ENCODE measurements at regions not wholly inside any gene's neighbourhood (a gene's known extent, or its start where the extent isn't known, plus 50 kb on each side); places are given as distances from the start of the nearest gene placed in this dataset.
A peak's percentile ranks its signal among the peaks of the same experiment; 100 is the strongest.

DNA sequence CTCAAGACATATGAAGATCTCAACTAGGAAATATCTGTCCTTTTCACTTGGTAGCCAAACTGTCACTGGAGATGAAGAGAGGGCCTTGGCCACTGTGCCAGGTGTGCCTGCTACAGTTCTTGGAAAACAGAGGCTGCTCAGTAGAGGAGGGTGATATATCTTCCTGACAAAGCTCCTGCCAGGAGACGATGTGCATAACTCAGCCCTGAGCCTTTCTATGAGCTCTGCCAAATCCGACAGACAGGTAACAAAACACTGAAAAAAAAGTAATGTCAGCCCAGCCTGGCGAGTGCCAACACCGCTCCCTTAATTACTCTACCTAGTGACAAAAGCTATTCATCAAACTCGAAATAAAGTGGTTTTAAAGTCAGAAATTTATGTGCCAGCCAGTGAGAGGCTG lies 123.2 kb downstream of the MFSD1 start:
- ATAC-seq, result no peak
- no peak for TF ChIP-seq CSDC2 (CRISPR knock-in tag; IDR thresholded peaks at IDR 0.05)
- no peak for TF ChIP-seq SNAI2 (CRISPR knock-in tag; IDR thresholded peaks at IDR 0.05)
- no peak for TF ChIP-seq TSHZ2 (CRISPR knock-in tag; IDR thresholded peaks at IDR 0.05)
- TF ChIP-seq BACH2 (CRISPR knock-in tag; IDR thresholded peaks at IDR 0.05; ENCODE audit: borderline replicate concordance), result no peak

GRCh38 chr3:158925828-158926494 lies 124.1 kb downstream of the MFSD1 start:
- no peak for TF ChIP-seq GLIS3 (CRISPR knock-in tag; IDR thresholded peaks at IDR 0.05)
- TF ChIP-seq BACH2 (CRISPR knock-in tag; IDR thresholded peaks at IDR 0.05; ENCODE audit: borderline replicate concordance), result no peak
- no peak for TF ChIP-seq TOX (CRISPR knock-in tag; IDR thresholded peaks at IDR 0.05; ENCODE audit: borderline replicate concordance)
- TF ChIP-seq ESRRG (CRISPR knock-in tag; IDR thresholded peaks at IDR 0.05), result no peak
- TF ChIP-seq, protein P1, sequence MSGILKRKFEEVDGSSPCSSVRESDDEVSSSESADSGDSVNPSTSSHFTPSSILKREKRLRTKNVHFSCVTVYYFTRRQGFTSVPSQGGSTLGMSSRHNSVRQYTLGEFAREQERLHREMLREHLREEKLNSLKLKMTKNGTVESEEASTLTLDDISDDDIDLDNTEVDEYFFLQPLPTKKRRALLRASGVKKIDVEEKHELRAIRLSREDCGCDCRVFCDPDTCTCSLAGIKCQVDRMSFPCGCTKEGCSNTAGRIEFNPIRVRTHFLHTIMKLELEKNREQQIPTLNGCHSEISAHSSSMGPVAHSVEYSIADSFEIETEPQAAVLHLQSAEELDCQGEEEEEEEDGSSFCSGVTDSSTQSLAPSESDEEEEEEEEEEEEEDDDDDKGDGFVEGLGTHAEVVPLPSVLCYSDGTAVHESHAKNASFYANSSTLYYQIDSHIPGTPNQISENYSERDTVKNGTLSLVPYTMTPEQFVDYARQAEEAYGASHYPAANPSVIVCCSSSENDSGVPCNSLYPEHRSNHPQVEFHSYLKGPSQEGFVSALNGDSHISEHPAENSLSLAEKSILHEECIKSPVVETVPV (CRISPR knock-in tag; IDR thresholded peaks at IDR 0.05), result no peak
- no peak for TF ChIP-seq PPARA (CRISPR knock-in tag; IDR thresholded peaks at IDR 0.05; ENCODE audit: borderline replicate concordance)
- no peak for TF ChIP-seq ZNF565 (CRISPR knock-in tag; conservative IDR thresholded peaks at IDR 0.05; ENCODE audit: low read depth)
- no peak for TF ChIP-seq CSDC2 (CRISPR knock-in tag; IDR thresholded peaks at IDR 0.05)
- no peak for TF ChIP-seq ISL1 (CRISPR knock-in tag; IDR thresholded peaks at IDR 0.05)
- TF ChIP-seq RARB (CRISPR knock-in tag; IDR thresholded peaks at IDR 0.05), result no peak
- TF ChIP-seq ZFP3 (CRISPR knock-in tag; IDR thresholded peaks at IDR 0.05), result no peak
- TF ChIP-seq ZNF8 (CRISPR knock-in tag; IDR thresholded peaks at IDR 0.05), result no peak
- TF ChIP-seq, protein P2, sequence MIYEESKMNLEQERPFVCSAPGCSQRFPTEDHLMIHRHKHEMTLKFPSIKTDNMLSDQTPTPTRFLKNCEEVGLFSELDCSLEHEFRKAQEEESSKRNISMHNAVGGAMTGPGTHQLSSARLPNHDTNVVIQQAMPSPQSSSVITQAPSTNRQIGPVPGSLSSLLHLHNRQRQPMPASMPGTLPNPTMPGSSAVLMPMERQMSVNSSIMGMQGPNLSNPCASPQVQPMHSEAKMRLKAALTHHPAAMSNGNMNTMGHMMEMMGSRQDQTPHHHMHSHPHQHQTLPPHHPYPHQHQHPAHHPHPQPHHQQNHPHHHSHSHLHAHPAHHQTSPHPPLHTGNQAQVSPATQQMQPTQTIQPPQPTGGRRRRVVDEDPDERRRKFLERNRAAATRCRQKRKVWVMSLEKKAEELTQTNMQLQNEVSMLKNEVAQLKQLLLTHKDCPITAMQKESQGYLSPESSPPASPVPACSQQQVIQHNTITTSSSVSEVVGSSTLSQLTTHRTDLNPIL (CRISPR knock-in tag; IDR thresholded peaks at IDR 0.05; ENCODE audit: low read depth), result no peak
- no peak for TF ChIP-seq ZFP30 (CRISPR knock-in tag; IDR thresholded peaks at IDR 0.05)
- TF ChIP-seq ARNTL (CRISPR knock-in tag; IDR thresholded peaks at IDR 0.05; ENCODE audit: borderline replicate concordance, low read depth), result no peak
- ATAC-seq, result no peak

DNA sequence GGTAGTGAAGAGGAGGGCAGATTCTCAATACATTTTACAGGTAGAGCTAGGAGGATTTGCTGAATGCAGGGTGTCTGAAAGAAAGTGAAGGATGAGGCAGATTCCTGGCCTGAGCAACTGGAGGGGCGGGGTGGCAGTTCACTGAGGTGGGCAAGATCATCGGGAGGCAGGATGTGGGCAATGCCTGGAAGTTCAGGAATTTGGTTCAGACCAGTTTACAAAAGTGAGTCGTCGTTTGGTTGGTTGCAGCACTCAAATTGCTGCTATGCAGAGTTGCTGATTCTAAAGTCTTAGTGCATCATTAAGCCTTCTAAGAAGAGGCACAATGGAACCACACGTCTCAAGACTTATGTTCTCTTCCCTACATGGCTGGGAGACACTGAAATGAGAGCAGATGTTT lies 134.0 kb downstream of the MFSD1 start:
- TF ChIP-seq, protein P3, sequence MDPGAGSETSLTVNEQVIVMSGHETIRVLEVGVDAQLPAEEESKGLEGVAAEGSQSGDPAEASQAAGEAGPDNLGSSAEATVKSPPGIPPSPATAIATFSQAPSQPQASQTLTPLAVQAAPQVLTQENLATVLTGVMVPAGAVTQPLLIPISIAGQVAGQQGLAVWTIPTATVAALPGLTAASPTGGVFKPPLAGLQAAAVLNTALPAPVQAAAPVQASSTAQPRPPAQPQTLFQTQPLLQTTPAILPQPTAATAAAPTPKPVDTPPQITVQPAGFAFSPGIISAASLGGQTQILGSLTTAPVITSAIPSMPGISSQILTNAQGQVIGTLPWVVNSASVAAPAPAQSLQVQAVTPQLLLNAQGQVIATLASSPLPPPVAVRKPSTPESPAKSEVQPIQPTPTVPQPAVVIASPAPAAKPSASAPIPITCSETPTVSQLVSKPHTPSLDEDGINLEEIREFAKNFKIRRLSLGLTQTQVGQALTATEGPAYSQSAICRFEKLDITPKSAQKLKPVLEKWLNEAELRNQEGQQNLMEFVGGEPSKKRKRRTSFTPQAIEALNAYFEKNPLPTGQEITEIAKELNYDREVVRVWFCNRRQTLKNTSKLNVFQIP (CRISPR knock-in tag; IDR thresholded peaks at IDR 0.05; ENCODE audit: borderline replicate concordance, low read depth), result no peak
- TF ChIP-seq, protein P4, sequence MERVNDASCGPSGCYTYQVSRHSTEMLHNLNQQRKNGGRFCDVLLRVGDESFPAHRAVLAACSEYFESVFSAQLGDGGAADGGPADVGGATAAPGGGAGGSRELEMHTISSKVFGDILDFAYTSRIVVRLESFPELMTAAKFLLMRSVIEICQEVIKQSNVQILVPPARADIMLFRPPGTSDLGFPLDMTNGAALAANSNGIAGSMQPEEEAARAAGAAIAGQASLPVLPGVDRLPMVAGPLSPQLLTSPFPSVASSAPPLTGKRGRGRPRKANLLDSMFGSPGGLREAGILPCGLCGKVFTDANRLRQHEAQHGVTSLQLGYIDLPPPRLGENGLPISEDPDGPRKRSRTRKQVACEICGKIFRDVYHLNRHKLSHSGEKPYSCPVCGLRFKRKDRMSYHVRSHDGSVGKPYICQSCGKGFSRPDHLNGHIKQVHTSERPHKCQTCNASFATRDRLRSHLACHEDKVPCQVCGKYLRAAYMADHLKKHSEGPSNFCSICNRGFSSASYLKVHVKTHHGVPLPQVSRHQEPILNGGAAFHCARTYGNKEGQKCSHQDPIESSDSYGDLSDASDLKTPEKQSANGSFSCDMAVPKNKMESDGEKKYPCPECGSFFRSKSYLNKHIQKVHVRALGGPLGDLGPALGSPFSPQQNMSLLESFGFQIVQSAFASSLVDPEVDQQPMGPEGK (CRISPR knock-in tag; IDR thresholded peaks at IDR 0.05; ENCODE audit: borderline replicate concordance), result no peak
- TF ChIP-seq GLIS3 (CRISPR knock-in tag; IDR thresholded peaks at IDR 0.05) (no peak), ZC3H10 (CRISPR knock-in tag; IDR thresholded peaks at IDR 0.05) (no peak), ARNTL (CRISPR knock-in tag; IDR thresholded peaks at IDR 0.05; ENCODE audit: borderline replicate concordance, low read depth) (no peak), ZNF565 (CRISPR knock-in tag; conservative IDR thresholded peaks at IDR 0.05; ENCODE audit: low read depth) (no peak), ZFP30 (CRISPR knock-in tag; IDR thresholded peaks at IDR 0.05) (no peak), RARB (CRISPR knock-in tag; IDR thresholded peaks at IDR 0.05) (no peak), ZFP3 (CRISPR knock-in tag; IDR thresholded peaks at IDR 0.05) (no peak)
- ATAC-seq, result peak; percentile 40

Data from SK-N-SH treated with all-trans-retinoic acid at 6 μM for 48 hours (cell line).